Activated CD8-positive, alpha-beta T cell treated with anti-CD3 and anti-CD28 coated beads for 36 hours (primary cell): ENCODE measurements at regions not wholly inside any gene's neighbourhood (a gene's known extent, or its start where the extent isn't known, plus 50 kb on each side); places are given as distances from the start of the nearest gene placed in this dataset.

Source experiments
- ATAC-seq: fragments of 200-7000 bp; cut with Tn5 transposase; one replicate; pipeline ENCODE4 v1.10.0; 2021; ENCODE audit warnings: mild to moderate bottlenecking, moderate library complexity
- CTCF ChIA-PET: fragments of 350-600 bp; sonication (Branson Sonifier 250); formaldehyde crosslinking; loops from one replicate; lab custom pipeline; 2021; ENCODE audit warnings: antibody characterized with exemption; lab: Charles Lee
- POLR2A ChIA-PET: fragments of 350-600 bp; sonication (Branson Sonifier 250); formaldehyde crosslinking; loops from one replicate; lab custom pipeline; 2021; ENCODE audit warnings: antibody characterized with exemption; lab: Charles Lee
- DNase-seq: peaks from one replicate; pipeline ENCODE4 v3.0.0-alpha.2; 2020
- H3K27ac Mint-ChIP-seq: one replicate; pipeline ENCODE4 v1.8.0; 2021; ENCODE audit warnings: mild to moderate bottlenecking, mixed read lengths
- H3K27me3 Mint-ChIP-seq: one replicate; pipeline ENCODE4 v1.8.0; 2021; ENCODE audit warnings: mixed read lengths
- H3K36me3 Mint-ChIP-seq: one replicate; pipeline ENCODE4 v1.8.0; 2021; ENCODE audit warnings: low read depth, mixed read lengths
- H3K4me1 Mint-ChIP-seq: one replicate; pipeline ENCODE4 v1.8.0; 2021; ENCODE audit warnings: low read depth, mixed read lengths
- H3K4me3 Mint-ChIP-seq: one replicate; pipeline ENCODE4 v1.8.0; 2021; ENCODE audit warnings: mild to moderate bottlenecking, moderate library complexity, mixed read lengths
- H3K9me3 Mint-ChIP-seq: one replicate; pipeline ENCODE4 v1.8.0; 2021; ENCODE audit warnings: mixed read lengths
- CTCF ChIP-seq: fragments of 200-600 bp; IDR thresholded peaks from one replicate; pipeline ENCODE4 v1.8.0; 2022; ENCODE audit warnings: antibody characterized with exemption, mild to moderate bottlenecking
- intact Hi-C: fragments of 100-400 bp; cut with micrococcal nuclease; formaldehyde crosslinking; loops from one replicate; pipeline ENCODE4 v1.10.0; 2022

GRCh38 chr7:43039346-43039745, 73.1 kb upstream of the HECW1 start:
- ChIA-PET CTCF (no interaction called here), POLR2A (no interaction called here)
- H3K4me1 Mint-ChIP-seq, result no peaks in the 10 kb centered on the region
- DNase-seq, result no peak
- ATAC-seq, result no peak
- no peak overlapping the region for H3K4me3 Mint-ChIP-seq
- peaks cover 20% of the 10 kb centered on the region for H3K27me3 Mint-ChIP-seq
- no peak for TF ChIP-seq CTCF
- intact Hi-C loops, result no loop called here
- H3K9me3 Mint-ChIP-seq, result no peaks in the 10 kb centered on the region
- no peak overlapping the region for H3K27ac Mint-ChIP-seq
- H3K36me3 Mint-ChIP-seq, result no peaks in the 10 kb centered on the region

- no peak for ATAC-seq
- no peak overlapping the region for H3K4me3 Mint-ChIP-seq
- intact Hi-C loops, result no loop called here
- H3K9me3 Mint-ChIP-seq, result no peaks in the 10 kb centered on the region
- POLR2A ChIA-PET, result no interaction called here
- no peaks in the 10 kb centered on the region for H3K4me1 Mint-ChIP-seq
- no peak overlapping the region for H3K27ac Mint-ChIP-seq
- H3K27me3 Mint-ChIP-seq, result peaks cover 21% of the 10 kb centered on the region
- H3K36me3 Mint-ChIP-seq, result no peaks in the 10 kb centered on the region
- CTCF ChIA-PET, result interaction anchor here (1.5 to 1.7 kb wide), 2 partner anchors 31 to 99 kb away, joined by 4 to 5 read pairs; no protein-coding TSS in a partner anchor
- TF ChIP-seq CTCF, result no peak
- no peak for DNase-seq
These were observed 72.0 kb upstream of the HECW1 start for GRCh38 chr7:43040461-43040860.

- Mint-ChIP-seq H3K27ac (no peak overlapping the region), H3K9me3 (no peaks in the 10 kb centered on the region), H3K36me3 (no peaks in the 10 kb centered on the region), H3K4me3 (no peak overlapping the region), H3K4me1 (no peaks in the 10 kb centered on the region), H3K27me3 (peaks cover 23% of the 10 kb centered on the region)
- no peak for TF ChIP-seq CTCF
- no peak for ATAC-seq
- no peak for DNase-seq
- CTCF ChIA-PET, result interaction anchor here (1.5 to 1.7 kb wide), 2 partner anchors 31 to 100 kb away, joined by 4 to 5 read pairs; no protein-coding TSS in a partner anchor
- intact Hi-C loops, result no loop called here
- POLR2A ChIA-PET, result no interaction called here
These were observed 71.3 kb upstream of the HECW1 start for GRCh38 chr7:43041105-43041504.

GRCh38 chr7:43041724-43042123, 70.7 kb upstream of the HECW1 start:
- TF ChIP-seq CTCF, result no peak
- peaks cover 23% of the 10 kb centered on the region for H3K27me3 Mint-ChIP-seq
- ATAC-seq, result no peak

GRCh38 chr7:43042302-43042701, 70.1 kb upstream of the HECW1 start:
- TF ChIP-seq CTCF, result no peak
- intact Hi-C loops, result no loop called here
- peaks cover 25% of the 10 kb centered on the region for H3K27me3 Mint-ChIP-seq
- H3K4me3 Mint-ChIP-seq, result no peak overlapping the region
- ATAC-seq (no peak), DNase-seq (no peak)
- H3K36me3 Mint-ChIP-seq, result no peaks in the 10 kb centered on the region
- ChIA-PET POLR2A (no interaction called here), CTCF (no interaction called here)
- no peaks in the 10 kb centered on the region for H3K4me1 Mint-ChIP-seq
- H3K27ac Mint-ChIP-seq, result no peak overlapping the region
- H3K9me3 Mint-ChIP-seq, result no peaks in the 10 kb centered on the region

More at GRCh38 chr7:43041724-43042123, 70.7 kb upstream of the HECW1 start:
- intact Hi-C loops, result no loop called here
- H3K27ac Mint-ChIP-seq, result no peak overlapping the region
- no peak for DNase-seq
- H3K4me1 Mint-ChIP-seq, result no peaks in the 10 kb centered on the region
- POLR2A ChIA-PET, result no interaction called here
- H3K36me3 Mint-ChIP-seq, result no peaks in the 10 kb centered on the region
- H3K4me3 Mint-ChIP-seq, result no peak overlapping the region
- H3K9me3 Mint-ChIP-seq, result no peaks in the 10 kb centered on the region
- CTCF ChIA-PET, result no interaction called here
